Stimulated activated CD8-positive, alpha-beta memory T cell treated with anti-CD3 and anti-CD28 coated beads, Interleukin-12 subunit alpha, Interleukin-12 subunit beta, amount 100 ng/mL, for 1 hour (primary cell): ENCODE measurements at regions not wholly inside any gene's neighbourhood (a gene's known extent, or its start where the extent isn't known, plus 50 kb on each side); places are given as distances from the start of the nearest gene placed in this dataset.

ENCODE experiments used
- DNase-seq: peaks from one replicate; pipeline ENCODE4 v3.0.0-alpha.2; 2020; ENCODE audit warnings: low read depth

GRCh38 chr2:18182861-18183260 lies 304.4 kb downstream of the KCNS3 start:
- DNase-seq = no peak

- DNase-seq = no peak
These were observed 302.4 kb downstream of the KCNS3 start for GRCh38 chr2:18180912-18181311.

GRCh38 chr2:18180031-18180610 lies 301.7 kb downstream of the KCNS3 start:
- DNase-seq = no peak

- peak; percentile 9 for DNase-seq
These were observed 300.4 kb downstream of the KCNS3 start for GRCh38 chr2:18178736-18179349.

GRCh38 chr2:18176679-18177215 lies 298.3 kb downstream of the KCNS3 start:
- DNase-seq = no peak

- DNase-seq = no peak
These were observed 294.1 kb downstream of the KCNS3 start for GRCh38 chr2:18172607-18173006.

- no peak for DNase-seq
These were observed 293.0 kb downstream of the KCNS3 start for GRCh38 chr2:18171191-18172139.

GRCh38 chr2:18170642-18171041 lies 292.2 kb downstream of the KCNS3 start:
- DNase-seq = no peak

- no peak for DNase-seq
These were observed 291.4 kb downstream of the KCNS3 start for GRCh38 chr2:18169893-18170175.

- DNase-seq = no peak
These were observed 290.8 kb downstream of the KCNS3 start for GRCh38 chr2:18169121-18169892.

- DNase-seq = no peak
These were observed 289.4 kb downstream of the KCNS3 start for GRCh38 chr2:18167871-18168270.

- DNase-seq = no peak
These were observed 283.2 kb downstream of the KCNS3 start for GRCh38 chr2:18161681-18162080.

- DNase-seq = no peak
These were observed 281.4 kb downstream of the KCNS3 start for GRCh38 chr2:18159896-18160295.

GRCh38 chr2:18156421-18156820 lies 278.0 kb downstream of the KCNS3 start:
- no peak for DNase-seq

GRCh38 chr2:18156002-18156401 lies 277.5 kb downstream of the KCNS3 start:
- no peak for DNase-seq

- DNase-seq = no peak
These were observed 276.3 kb downstream of the KCNS3 start for GRCh38 chr2:18154812-18155211.

- no peak for DNase-seq
These were observed 275.8 kb downstream of the KCNS3 start for GRCh38 chr2:18154259-18154658.

- DNase-seq = no peak
These were observed 275.3 kb downstream of the KCNS3 start for GRCh38 chr2:18153741-18154140.

GRCh38 chr2:18151237-18151636 lies 272.8 kb downstream of the KCNS3 start:
- no peak for DNase-seq

GRCh38 chr2:18149660-18150246 lies 271.3 kb downstream of the KCNS3 start:
- no peak for DNase-seq

GRCh38 chr2:18136881-18137475 lies 258.5 kb downstream of the KCNS3 start:
- DNase-seq = no peak
